CD14-positive monocyte (primary cell): ENCODE measurements at regions not wholly inside any gene's neighbourhood (a gene's known extent, or its start where the extent isn't known, plus 50 kb on each side); places are given as distances from the start of the nearest gene placed in this dataset.

Experiments used
- DNase-seq, 3 donors: peaks; one replicate each; pipeline ENCODE4 v3.0.0-alpha.2; 2011 to 2022
- H2AFZ ChIP-seq: 2 replicates; pipeline ENCODE4 v1.6.0; 2012; ENCODE audit warnings: mild to moderate bottlenecking, low read depth, low read length, inconsistent platforms; ENCODE audit not compliant: insufficient read depth, poor library complexity, severe bottlenecking
- H3K27ac ChIP-seq, 2 donors: 1 replicate in 1 of 2; 2 replicates in 1 of 2; pipeline ENCODE4 v1.5.1; 2012 to 2013; ENCODE audit warnings: low read length in 2 of 2, control low read depth in 1 of 2, inconsistent platforms in 1 of 2, low read depth in 1 of 2, mild to moderate bottlenecking in 1 of 2
- H3K27me3 ChIP-seq, 2 donors: one replicate each; pipeline versions ENCODE4 v1.6.0 to v1.6.1; 2011 to 2013; ENCODE audit warnings: low read length in 2 of 2; ENCODE audit not compliant: control insufficient read depth in 2 of 2, insufficient read depth in 2 of 2
- H3K36me3 ChIP-seq, 2 donors: replicated peaks in 1 of 2; 1 replicate in 1 of 2; 2 replicates in 1 of 2; pipeline versions ENCODE4 v1.5.1 to v1.6.1; 2012 to 2013; ENCODE audit warnings: low read length in 2 of 2, control low read depth in 1 of 2, inconsistent platforms in 1 of 2, mild to moderate bottlenecking in 1 of 2; ENCODE audit not compliant: insufficient read depth in 2 of 2, control insufficient read depth in 1 of 2
- H3K4me1 ChIP-seq, 2 donors: 1 replicate in 1 of 2; 2 replicates in 1 of 2; pipeline versions ENCODE4 v1.5.1 to v1.6.1; 2012 to 2013; ENCODE audit warnings: low read length in 2 of 2, control low read depth in 1 of 2, inconsistent platforms in 1 of 2, mild to moderate bottlenecking in 1 of 2, moderate library complexity in 1 of 2; ENCODE audit not compliant: insufficient read depth in 2 of 2, control insufficient read depth in 1 of 2
- H3K4me2 ChIP-seq: replicated peaks from 2 replicates; pipeline ENCODE3; 2012; ENCODE audit warnings: low read length, moderate library complexity, mild to moderate bottlenecking; ENCODE audit not compliant: poor library complexity, severe bottlenecking; ENCODE audit errors: extremely low read depth
- H3K4me3 ChIP-seq, 3 experiments: fragments of 200-600 bp in 1 of 3; sonication (generic) in 1 of 3; replicated peaks in 1 of 3; 1 replicate in 2 of 3; 2 replicates in 1 of 3; pipeline ENCODE4 v1.5.1; 2011 to 2013; ENCODE audit warnings: low read length in 3 of 3, mild to moderate bottlenecking in 3 of 3, control low read depth in 2 of 3, low read depth in 2 of 3, inconsistent platforms in 1 of 3, moderate library complexity in 1 of 3
- H3K79me2 ChIP-seq: 2 replicates; pipeline ENCODE4 v1.6.0; 2012; ENCODE audit warnings: mild to moderate bottlenecking, control low read depth, inconsistent platforms, low read length, moderate library complexity; ENCODE audit not compliant: insufficient read depth
- H3K9ac ChIP-seq: 2 replicates; pipeline ENCODE4 v1.6.0; 2017; ENCODE audit warnings: low read length, mild to moderate bottlenecking; ENCODE audit not compliant: insufficient read depth, poor library complexity, severe bottlenecking
- H3K9me3 ChIP-seq, 2 donors: replicated peaks in 1 of 2; 1 replicate in 1 of 2; 2 replicates in 1 of 2; pipeline versions ENCODE4 v1.5.1 to v1.6.1; 2012 to 2013; ENCODE audit warnings: low read length in 2 of 2, control low read depth in 1 of 2; ENCODE audit not compliant: control insufficient read depth in 1 of 2, insufficient read depth in 1 of 2
- H4K20me1 ChIP-seq: 2 replicates; pipeline ENCODE4 v1.6.0; 2012; ENCODE audit warnings: mild to moderate bottlenecking, low read length, control low read depth, moderate library complexity; ENCODE audit not compliant: insufficient read depth
- H3K27ac Mint-ChIP-seq, 7 donors: one replicate each; pipeline ENCODE4 v1.8.0; 2020; ENCODE audit warnings: mild to moderate bottlenecking in 7 of 7, mixed read lengths in 7 of 7, moderate library complexity in 6 of 7, inconsistent platforms in 2 of 7
- H3K27me3 Mint-ChIP-seq, 3 donors: one replicate each; pipeline ENCODE4 v1.8.0; 2021 to 2022; ENCODE audit warnings: low read depth in 3 of 3, mild to moderate bottlenecking in 3 of 3, mixed read lengths in 3 of 3, moderate library complexity in 3 of 3, inconsistent platforms in 1 of 3
- H3K36me3 Mint-ChIP-seq, 2 donors: one replicate each; pipeline ENCODE4 v1.8.0; 2020; ENCODE audit warnings: mixed read lengths in 2 of 2, inconsistent platforms in 1 of 2, mild to moderate bottlenecking in 1 of 2
- H3K4me1 Mint-ChIP-seq: one replicate; pipeline ENCODE4 v1.8.0; 2020; ENCODE audit warnings: mild to moderate bottlenecking, mixed read lengths
- H3K4me3 Mint-ChIP-seq, 2 donors: one replicate each; pipeline ENCODE4 v1.8.0; 2020; ENCODE audit warnings: mild to moderate bottlenecking in 2 of 2, mixed read lengths in 2 of 2, moderate library complexity in 1 of 2
- H3K9me3 Mint-ChIP-seq, 7 donors: one replicate each; pipeline ENCODE4 v1.8.0; 2020 to 2022; ENCODE audit warnings: mixed read lengths in 7 of 7, mild to moderate bottlenecking in 6 of 7, moderate library complexity in 6 of 7, inconsistent platforms in 2 of 7
- CTCF ChIP-seq: fragments of 200-600 bp; IDR thresholded peaks from one replicate; pipeline ENCODE4 v1.8.0; 2022; ENCODE audit warnings: antibody characterized with exemption, mild to moderate bottlenecking
- WGBS: methylation state at CpG from one replicate; pipeline ENCODE4 v1.1.5; 2013; ENCODE audit warnings: missing lambda C conversion rate; ENCODE audit not compliant: insufficient coverage; 5-methylcytosine and 5-hydroxymethylcytosine counted together
- intact Hi-C, 2 donors: fragments of 100-400 bp; cut with micrococcal nuclease; formaldehyde crosslinking; loops; one replicate each; pipeline versions ENCODE4 v1.15.0 to v1.15.1; 2023

GRCh38 chr6:99736302-99736701, 129.7 kb downstream of the PRDM13 start:
- no peaks in the 10 kb centered on the region for H4K20me1 ChIP-seq
- no peak for DNase-seq
- H3K27ac Mint-ChIP-seq = no peak overlapping the region
- peaks cover 0 to 10% of the 10 kb centered on the region in 2 donors for H3K27me3 ChIP-seq
- no peak overlapping the region for H3K4me2 ChIP-seq
- H3K36me3 ChIP-seq = no peaks in the 10 kb centered on the region
- H3K9me3 ChIP-seq = no peaks in the 10 kb centered on the region
- H3K9me3 Mint-ChIP-seq = peaks cover 0 to 1% (median 0%) of the 10 kb centered on the region in 7 donors
- H3K4me3 Mint-ChIP-seq = no peak overlapping the region
- intact Hi-C loops = no loop called here
- H3K4me3 ChIP-seq = no peak overlapping the region
- H3K79me2 ChIP-seq = no peaks in the 10 kb centered on the region
- H3K27ac ChIP-seq = no peak overlapping the region
- no peak overlapping the region for H3K9ac ChIP-seq
- H3K4me1 ChIP-seq = no peaks in the 10 kb centered on the region
- no peak overlapping the region for H2AFZ ChIP-seq
- no peaks in the 10 kb centered on the region for H3K4me1 Mint-ChIP-seq
- H3K36me3 Mint-ChIP-seq = no peaks in the 10 kb centered on the region
- H3K27me3 Mint-ChIP-seq = peaks cover 2 to 13% (median 10%) of the 10 kb centered on the region in 3 donors
- 43% methylated on average over 1 of the region's 1 CpG for WGBS
- no peak for TF ChIP-seq CTCF

GRCh38 chr6:99739526-99739925, 132.9 kb downstream of the PRDM13 start:
- Mint-ChIP-seq H3K27ac (no peak overlapping the region), H3K4me1 (no peaks in the 10 kb centered on the region), H3K9me3 (no peaks in the 10 kb centered on the region), H3K4me3 (no peak overlapping the region), H3K36me3 (no peaks in the 10 kb centered on the region), H3K27me3 (peaks cover 5 to 22% (median 20%) of the 10 kb centered on the region in 3 donors)
- no peak for DNase-seq
- Histone ChIP-seq H3K4me3 (no peak overlapping the region), H3K27ac (no peak overlapping the region), H3K4me1 (no peaks in the 10 kb centered on the region), H3K36me3 (no peaks in the 10 kb centered on the region), H4K20me1 (no peaks in the 10 kb centered on the region), H3K79me2 (no peaks in the 10 kb centered on the region), H3K9me3 (no peaks in the 10 kb centered on the region), H2AFZ (no peak overlapping the region), H3K9ac (no peak overlapping the region), H3K4me2 (no peak overlapping the region), H3K27me3 (peaks cover 3 to 21% of the 10 kb centered on the region in 2 donors)
- WGBS = 83% methylated on average over 1 of the region's 2 CpGs
- TF ChIP-seq CTCF = no peak
- intact Hi-C loops = no loop called here
